GM21515 (cell line): ENCODE measurements at regions not wholly inside any gene's neighbourhood (a gene's known extent, or its start where the extent isn't known, plus 50 kb on each side); places are given as distances from the start of the nearest gene placed in this dataset.

Source experiments
- ATAC-seq: cut with Tn5 transposase; IDR thresholded peaks from one replicate; pipeline ENCODE4 v1.9.1; 2021; ENCODE audit not compliant: unreplicated experiment

GRCh38 chr5:67257500-67257899 lies 60.9 kb upstream of the CD180 start:
- no peak for ATAC-seq

- no peak for ATAC-seq
Observed at GRCh38 chr5:67257077-67257476, 60.5 kb upstream of the CD180 start.

GRCh38 chr5:67255881-67256280 lies 59.3 kb upstream of the CD180 start:
- no peak for ATAC-seq

GRCh38 chr5:67253911-67254310 lies 57.3 kb upstream of the CD180 start:
- ATAC-seq: no peak

GRCh38 chr5:67249590-67249895 lies 52.9 kb upstream of the CD180 start:
- ATAC-seq: no peak

- ATAC-seq: no peak
Observed at GRCh38 chr5:67248703-67249589, 52.3 kb upstream of the CD180 start.

- ATAC-seq: no peak
Observed at GRCh38 chr5:67246546-67247268, 50.1 kb upstream of the CD180 start.
